Colonic mucosa (tissue), 4 donors: ENCODE measurements at regions not wholly inside any gene's neighbourhood (a gene's known extent, or its start where the extent isn't known, plus 50 kb on each side); places are given as distances from the start of the nearest gene placed in this dataset.

ENCODE experiments used
- DNase-seq: peaks from one replicate; pipeline ENCODE4 v3.0.0-alpha.2; 2020
- H3K27ac ChIP-seq: fragments of 200-600 bp; one replicate; pipeline ENCODE4 v1.8.0; 2021
- H3K27me3 ChIP-seq: fragments of 200-600 bp; one replicate; pipeline ENCODE4 v1.8.0; 2021
- H3K36me3 ChIP-seq: fragments of 200-600 bp; one replicate; pipeline ENCODE4 v1.8.0; 2021
- H3K4me1 ChIP-seq: fragments of 200-600 bp; one replicate; pipeline ENCODE4 v1.8.0; 2021; ENCODE audit warnings: mild to moderate bottlenecking
- H3K4me3 ChIP-seq: fragments of 200-600 bp; one replicate; pipeline ENCODE4 v1.8.0; 2021
- H3K9ac ChIP-seq, 2 donors: one replicate each; pipeline ENCODE4 v1.7.0; 2013; ENCODE audit warnings: control low read depth in 2 of 2, low read depth in 2 of 2, low read length in 2 of 2
- H3K9me3 ChIP-seq: fragments of 200-600 bp; one replicate; pipeline ENCODE4 v1.8.0; 2021
- intact Hi-C: fragments of 100-400 bp; cut with DNase I; formaldehyde crosslinking; loops from one replicate; pipeline ENCODE4 v1.14.1; 2022
- TF ChIP-seq, protein P1 (sequence below): fragments of 200-600 bp; IDR thresholded peaks from one replicate; pipeline ENCODE4 v1.8.0; 2022; ENCODE audit warnings: antibody characterized with exemption, mild to moderate bottlenecking
- donor health status: healthy.
- donor health status: DM: no; HTN: no; CAD: no.
- donor health status: DM: no; HTN: no; CAD: no.

DNA sequence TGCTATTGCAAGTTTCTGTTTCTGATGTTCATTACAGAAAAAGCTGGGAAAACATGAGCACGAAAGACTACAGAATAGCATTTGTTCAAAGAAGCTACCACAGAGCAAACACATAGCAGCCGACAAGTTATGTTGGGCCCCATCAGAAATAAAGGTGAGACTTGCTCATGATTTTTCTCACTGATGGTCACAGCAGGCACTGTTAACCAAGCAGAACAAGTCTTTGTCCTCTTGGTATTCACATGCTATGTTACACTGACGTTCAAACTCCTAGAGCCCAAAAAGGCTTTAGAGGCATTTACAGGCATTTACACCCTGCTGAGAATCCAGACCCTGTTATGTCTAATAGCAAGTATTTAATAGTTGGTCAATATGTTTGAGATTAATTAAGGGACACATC, 235.0 kb upstream of the HNMT start:
- Histone ChIP-seq H3K27me3 (no peaks in the 10 kb centered on the region), H3K9ac (no peak overlapping the region), H3K9me3 (no peaks in the 10 kb centered on the region), H3K27ac (no peak overlapping the region), H3K36me3 (no peaks in the 10 kb centered on the region), H3K4me1 (no peaks in the 10 kb centered on the region), H3K4me3 (no peak overlapping the region)
- DNase-seq: no peak
- TF ChIP-seq, protein P1, sequence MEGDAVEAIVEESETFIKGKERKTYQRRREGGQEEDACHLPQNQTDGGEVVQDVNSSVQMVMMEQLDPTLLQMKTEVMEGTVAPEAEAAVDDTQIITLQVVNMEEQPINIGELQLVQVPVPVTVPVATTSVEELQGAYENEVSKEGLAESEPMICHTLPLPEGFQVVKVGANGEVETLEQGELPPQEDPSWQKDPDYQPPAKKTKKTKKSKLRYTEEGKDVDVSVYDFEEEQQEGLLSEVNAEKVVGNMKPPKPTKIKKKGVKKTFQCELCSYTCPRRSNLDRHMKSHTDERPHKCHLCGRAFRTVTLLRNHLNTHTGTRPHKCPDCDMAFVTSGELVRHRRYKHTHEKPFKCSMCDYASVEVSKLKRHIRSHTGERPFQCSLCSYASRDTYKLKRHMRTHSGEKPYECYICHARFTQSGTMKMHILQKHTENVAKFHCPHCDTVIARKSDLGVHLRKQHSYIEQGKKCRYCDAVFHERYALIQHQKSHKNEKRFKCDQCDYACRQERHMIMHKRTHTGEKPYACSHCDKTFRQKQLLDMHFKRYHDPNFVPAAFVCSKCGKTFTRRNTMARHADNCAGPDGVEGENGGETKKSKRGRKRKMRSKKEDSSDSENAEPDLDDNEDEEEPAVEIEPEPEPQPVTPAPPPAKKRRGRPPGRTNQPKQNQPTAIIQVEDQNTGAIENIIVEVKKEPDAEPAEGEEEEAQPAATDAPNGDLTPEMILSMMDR: no peak
- intact Hi-C loops: no loop called here

DNA sequence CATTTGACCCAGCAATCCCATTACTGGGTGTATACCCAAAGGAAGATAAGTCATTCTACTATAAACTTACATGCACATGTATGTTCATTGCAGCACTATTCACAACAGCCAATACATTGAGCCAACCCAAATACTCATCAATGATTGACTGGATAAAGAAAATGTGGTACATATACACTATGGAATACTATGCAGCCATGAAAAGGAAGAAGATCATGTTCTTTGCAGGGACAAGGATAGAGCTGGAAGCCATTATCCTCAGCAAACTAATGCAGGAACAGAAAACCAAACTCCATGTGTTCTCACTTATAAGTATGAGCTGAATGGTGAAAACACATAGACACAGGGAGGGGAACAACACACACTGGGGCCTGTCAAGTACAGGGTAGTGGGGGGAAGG, 226.7 kb upstream of the HNMT start:
- intact Hi-C loops: no loop called here
- Histone ChIP-seq H3K9me3 (no peaks in the 10 kb centered on the region), H3K36me3 (no peaks in the 10 kb centered on the region), H3K27ac (no peak overlapping the region), H3K4me1 (no peaks in the 10 kb centered on the region), H3K9ac (no peak overlapping the region), H3K27me3 (no peaks in the 10 kb centered on the region), H3K4me3 (no peak overlapping the region)
- TF ChIP-seq, protein P1: no peak
- DNase-seq: no peak

DNA sequence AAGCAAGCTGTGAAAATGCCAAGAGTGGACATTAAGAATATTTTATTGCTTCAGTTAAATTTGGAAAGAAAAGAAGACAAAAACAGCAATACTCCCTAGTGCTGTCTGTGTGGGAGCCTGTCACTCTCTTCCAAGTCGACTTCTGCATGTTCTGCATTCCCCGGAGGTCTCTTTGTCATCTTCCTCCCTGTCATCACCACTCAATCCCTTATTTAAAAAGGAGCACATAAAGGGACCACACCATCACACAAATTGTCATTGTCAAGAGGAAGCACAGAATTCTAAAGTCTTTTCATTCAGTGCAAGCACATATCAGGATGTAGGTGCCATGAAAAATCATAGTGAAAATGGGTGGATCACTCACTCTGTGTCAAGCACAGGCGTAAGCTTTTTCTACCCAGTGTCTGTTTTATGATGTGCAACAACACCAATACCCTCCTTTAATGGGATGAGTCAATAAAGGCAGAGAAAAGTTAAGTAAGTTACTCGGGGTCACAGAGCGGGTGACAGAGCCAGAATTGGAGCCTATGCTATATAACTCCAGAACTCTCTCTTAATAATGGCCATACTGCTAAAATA, 222.4 kb upstream of the HNMT start:
- Histone ChIP-seq H3K36me3 (no peaks in the 10 kb centered on the region), H3K9ac (no peak overlapping the region), H3K4me3 (no peak overlapping the region), H3K27ac (no peak overlapping the region), H3K9me3 (no peaks in the 10 kb centered on the region), H3K4me1 (no peaks in the 10 kb centered on the region), H3K27me3 (no peaks in the 10 kb centered on the region)
- intact Hi-C loops: no loop called here
- TF ChIP-seq, protein P1: no peak
- DNase-seq: no peak

DNA sequence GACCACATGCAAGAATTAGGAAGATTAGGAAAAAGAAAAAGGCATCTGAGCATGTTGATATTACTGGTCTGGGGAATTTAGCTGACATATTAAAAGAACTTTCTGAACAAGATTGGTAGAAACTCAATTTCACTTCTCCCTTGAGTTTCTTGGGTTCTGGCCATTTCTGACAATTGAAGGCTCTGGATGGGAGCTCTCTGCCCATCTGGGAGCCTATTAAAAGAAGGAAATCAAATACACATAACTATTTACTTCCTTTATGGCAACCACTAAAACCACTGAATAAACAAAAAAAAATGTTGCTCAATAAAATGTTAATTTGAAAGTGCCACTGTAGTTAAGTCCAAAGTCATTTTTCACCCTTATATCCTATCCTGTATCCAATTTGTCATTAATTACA, 216.8 kb upstream of the HNMT start:
- TF ChIP-seq, protein P1: no peak
- H3K4me3 ChIP-seq: no peak overlapping the region
- no peak overlapping the region for H3K27ac ChIP-seq
- H3K9ac ChIP-seq: no peak overlapping the region
- no peak for DNase-seq
- no peaks in the 10 kb centered on the region for H3K9me3 ChIP-seq
- no peaks in the 10 kb centered on the region for H3K27me3 ChIP-seq
- no peaks in the 10 kb centered on the region for H3K4me1 ChIP-seq
- no peaks in the 10 kb centered on the region for H3K36me3 ChIP-seq
- intact Hi-C loops: no loop called here

DNA sequence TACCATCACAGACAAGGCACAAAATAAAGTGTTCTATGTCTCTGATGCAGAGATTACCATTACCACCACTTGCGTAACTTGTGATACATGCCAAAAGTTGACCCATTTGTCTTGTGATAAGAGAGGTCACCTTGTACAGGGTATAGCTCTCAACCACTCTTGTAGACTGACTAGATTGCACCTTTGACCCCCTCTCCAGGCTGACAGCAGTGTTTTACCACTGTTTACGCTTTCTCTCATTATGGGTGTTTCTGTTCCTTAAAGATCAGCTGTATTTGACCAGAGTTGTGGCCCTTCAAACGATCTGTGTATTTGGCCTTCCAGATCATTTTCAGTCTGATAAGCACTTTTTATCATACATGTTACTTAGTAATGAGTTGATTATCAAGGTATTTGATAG, 215.7 kb upstream of the HNMT start:
- H3K27ac ChIP-seq: no peak overlapping the region
- TF ChIP-seq, protein P1: no peak
- no peak overlapping the region for H3K9ac ChIP-seq
- no peaks in the 10 kb centered on the region for H3K36me3 ChIP-seq
- no peaks in the 10 kb centered on the region for H3K4me1 ChIP-seq
- DNase-seq: no peak
- H3K27me3 ChIP-seq: no peaks in the 10 kb centered on the region
- H3K9me3 ChIP-seq: no peaks in the 10 kb centered on the region
- intact Hi-C loops: no loop called here
- no peak overlapping the region for H3K4me3 ChIP-seq

DNA sequence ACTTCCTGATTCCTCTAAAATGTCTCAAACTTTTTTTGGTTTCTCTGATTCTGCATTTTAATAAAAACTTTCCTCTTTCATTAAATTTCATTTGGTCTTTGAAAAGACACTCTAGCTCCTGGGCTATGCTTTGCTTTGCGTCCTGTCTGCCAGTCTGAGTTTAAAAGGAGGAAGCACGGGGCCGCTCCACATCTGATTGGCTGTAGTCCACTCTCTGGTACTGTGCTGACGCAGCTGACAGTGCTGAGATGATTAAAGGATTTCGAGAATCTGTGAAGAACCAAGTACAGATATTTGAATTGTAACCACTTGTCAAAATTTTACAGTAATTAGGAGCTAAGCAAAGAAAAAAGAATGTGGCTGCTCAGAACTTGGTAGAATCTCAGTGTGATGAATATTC, 199.6 kb upstream of the HNMT start:
- no peak for DNase-seq
- H3K9me3 ChIP-seq: no peaks in the 10 kb centered on the region
- intact Hi-C loops: no loop called here
- no peaks in the 10 kb centered on the region for H3K27me3 ChIP-seq
- no peak overlapping the region for H3K9ac ChIP-seq
- no peak overlapping the region for H3K4me3 ChIP-seq
- no peaks in the 10 kb centered on the region for H3K4me1 ChIP-seq
- H3K27ac ChIP-seq: no peak overlapping the region
- no peaks in the 10 kb centered on the region for H3K36me3 ChIP-seq
- TF ChIP-seq, protein P1: no peak
